ENCODE measurements at regions not wholly inside any gene's neighbourhood (a gene's known extent, or its start where the extent isn't known, plus 50 kb on each side); places are given as distances from the start of the nearest gene placed in this dataset.

DNA sequence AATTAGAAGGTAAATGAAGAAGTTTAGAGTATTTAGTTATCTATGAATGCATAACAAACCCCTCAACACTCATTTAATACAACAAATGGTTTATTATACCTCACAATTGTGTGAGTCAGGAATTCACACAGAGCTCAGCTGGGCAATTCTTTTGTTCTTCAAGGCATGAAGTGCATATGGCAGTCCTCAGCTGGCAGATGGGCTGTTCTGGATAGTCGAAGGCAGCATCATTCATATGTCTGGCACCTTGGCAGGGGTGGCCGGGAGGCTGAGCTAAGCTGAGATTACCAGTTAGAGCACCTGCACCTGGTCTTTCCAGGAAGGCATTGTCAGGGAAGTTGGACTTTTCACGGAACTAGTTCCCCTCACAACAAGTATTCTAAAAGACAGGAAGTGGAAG lies 286.2 kb upstream of the DUSP10 start:
- Histone ChIP-seq H3K27ac (ENCODE audit: low read length) (no peak overlapping the region), H3K4me3 (ENCODE audit: low read length in 2 of 2) (no peak overlapping the region), H3K9ac (ENCODE audit: low read length in 2 of 2) (no peak overlapping the region), H3K27me3 (ENCODE audit: control insufficient read depth in 1 of 2, insufficient read depth in 2 of 2, low read length in 2 of 2) (no peaks in the 10 kb centered on the region), H3K9me3 (ENCODE audit: control insufficient read depth in 2 of 2, low read length in 2 of 2) (no peaks in the 10 kb centered on the region), H3K4me1 (ENCODE audit: control insufficient read depth, insufficient read depth, low read length) (no peaks in the 10 kb centered on the region), H3K36me3 (ENCODE audit: control insufficient read depth in 2 of 2, insufficient read depth in 2 of 2, low read length in 2 of 2) (no peaks in the 10 kb centered on the region)

- Histone ChIP-seq H3K27ac (ENCODE audit: low read length) (no peak overlapping the region), H3K9ac (ENCODE audit: low read length in 2 of 2) (no peak overlapping the region), H3K27me3 (ENCODE audit: control insufficient read depth in 1 of 2, insufficient read depth in 2 of 2, low read length in 2 of 2) (no peaks in the 10 kb centered on the region), H3K9me3 (ENCODE audit: control insufficient read depth in 2 of 2, low read length in 2 of 2) (no peaks in the 10 kb centered on the region), H3K36me3 (ENCODE audit: control insufficient read depth in 2 of 2, insufficient read depth in 2 of 2, low read length in 2 of 2) (no peaks in the 10 kb centered on the region), H3K4me1 (ENCODE audit: control insufficient read depth, insufficient read depth, low read length) (no peaks in the 10 kb centered on the region), H3K4me3 (ENCODE audit: low read length in 2 of 2) (no peak overlapping the region)
These were observed 284.4 kb upstream of the DUSP10 start for GRCh38 chr1:222026280-222026679.

DNA sequence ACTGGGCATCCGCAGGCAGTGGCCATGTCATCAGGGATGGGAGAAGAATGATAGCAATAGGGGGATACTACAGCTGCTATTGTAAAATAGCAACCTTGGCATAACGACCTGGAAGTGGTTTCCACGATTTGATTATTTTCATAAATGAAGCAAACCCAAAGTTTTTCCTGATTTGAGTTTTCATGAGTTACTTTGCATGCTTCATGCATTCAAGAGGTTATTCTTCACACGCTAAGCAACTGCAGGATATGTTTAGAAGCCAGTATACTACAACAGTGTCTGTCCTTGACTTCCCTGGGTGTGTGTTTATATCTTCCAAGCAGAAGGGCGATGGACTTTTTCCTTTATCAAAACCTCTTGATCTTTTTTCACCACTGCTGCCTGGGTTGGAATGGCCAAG lies 281.1 kb upstream of the DUSP10 start:
- H3K27me3 ChIP-seq (ENCODE audit: control insufficient read depth in 1 of 2, insufficient read depth in 2 of 2, low read length in 2 of 2), result no peaks in the 10 kb centered on the region
- H3K9ac ChIP-seq (ENCODE audit: low read length in 2 of 2), result no peak overlapping the region
- no peak overlapping the region for H3K27ac ChIP-seq (ENCODE audit: low read length)
- H3K36me3 ChIP-seq (ENCODE audit: control insufficient read depth in 2 of 2, insufficient read depth in 2 of 2, low read length in 2 of 2), result no peaks in the 10 kb centered on the region
- H3K4me3 ChIP-seq (ENCODE audit: low read length in 2 of 2), result no peak overlapping the region
- no peaks in the 10 kb centered on the region for H3K4me1 ChIP-seq (ENCODE audit: control insufficient read depth, insufficient read depth, low read length)
- H3K9me3 ChIP-seq (ENCODE audit: control insufficient read depth in 2 of 2, low read length in 2 of 2), result no peaks in the 10 kb centered on the region

DNA sequence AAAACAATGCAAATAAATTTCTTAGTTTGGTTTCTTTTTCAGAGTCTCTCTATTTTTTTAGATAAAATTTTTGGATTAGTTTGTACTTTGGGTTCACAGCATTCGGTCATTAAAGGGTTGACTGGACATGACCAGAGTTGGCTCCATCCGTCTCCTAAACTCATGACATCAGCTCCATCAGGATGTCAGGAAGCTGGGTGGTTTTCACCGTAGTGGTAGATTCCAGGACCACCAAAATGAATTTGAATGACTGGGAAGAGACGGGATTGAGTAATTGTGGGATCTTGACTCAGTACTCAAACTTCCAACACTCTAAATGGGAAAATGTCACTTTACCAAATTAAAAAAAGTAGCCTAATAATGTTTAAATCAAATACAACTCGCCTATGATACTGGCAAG lies 279.2 kb upstream of the DUSP10 start:
- H3K4me1 ChIP-seq (ENCODE audit: control insufficient read depth, insufficient read depth, low read length), result no peaks in the 10 kb centered on the region
- H3K9me3 ChIP-seq (ENCODE audit: control insufficient read depth in 2 of 2, low read length in 2 of 2), result no peaks in the 10 kb centered on the region
- no peak overlapping the region for H3K27ac ChIP-seq (ENCODE audit: low read length)
- H3K4me3 ChIP-seq (ENCODE audit: low read length in 2 of 2), result no peak overlapping the region
- no peaks in the 10 kb centered on the region for H3K36me3 ChIP-seq (ENCODE audit: control insufficient read depth in 2 of 2, insufficient read depth in 2 of 2, low read length in 2 of 2)
- no peaks in the 10 kb centered on the region for H3K27me3 ChIP-seq (ENCODE audit: control insufficient read depth in 1 of 2, insufficient read depth in 2 of 2, low read length in 2 of 2)
- no peak overlapping the region for H3K9ac ChIP-seq (ENCODE audit: low read length in 2 of 2)

DNA sequence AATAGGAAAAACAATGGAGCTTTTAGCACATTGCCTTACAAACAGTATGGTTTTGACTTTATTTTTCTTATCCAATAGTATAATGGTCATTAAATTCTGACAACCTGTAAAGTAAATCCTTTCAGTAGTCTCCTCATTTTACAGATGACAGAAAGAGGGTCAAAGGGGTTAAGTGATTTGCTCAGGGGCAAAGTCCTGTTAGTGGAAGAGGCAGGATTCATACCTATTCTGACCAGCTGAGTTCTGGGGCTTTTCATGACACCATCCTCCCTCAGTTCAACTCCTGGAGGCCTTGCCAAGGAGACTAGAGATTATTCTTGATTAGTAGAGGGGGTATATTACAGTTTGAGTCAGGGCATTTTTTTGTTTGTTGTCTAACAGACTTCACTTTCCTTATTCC lies 278.7 kb upstream of the DUSP10 start:
- no peaks in the 10 kb centered on the region for H3K4me1 ChIP-seq (ENCODE audit: control insufficient read depth, insufficient read depth, low read length)
- H3K9me3 ChIP-seq (ENCODE audit: control insufficient read depth in 2 of 2, low read length in 2 of 2), result no peaks in the 10 kb centered on the region
- H3K27ac ChIP-seq (ENCODE audit: low read length), result no peak overlapping the region
- no peak overlapping the region for H3K9ac ChIP-seq (ENCODE audit: low read length in 2 of 2)
- no peak overlapping the region for H3K4me3 ChIP-seq (ENCODE audit: low read length in 2 of 2)
- no peaks in the 10 kb centered on the region for H3K36me3 ChIP-seq (ENCODE audit: control insufficient read depth in 2 of 2, insufficient read depth in 2 of 2, low read length in 2 of 2)
- H3K27me3 ChIP-seq (ENCODE audit: control insufficient read depth in 1 of 2, insufficient read depth in 2 of 2, low read length in 2 of 2), result no peaks in the 10 kb centered on the region

GRCh38 chr1:222019029-222019428 lies 277.1 kb upstream of the DUSP10 start:
- H3K4me1 ChIP-seq (ENCODE audit: control insufficient read depth, insufficient read depth, low read length), result no peaks in the 10 kb centered on the region
- no peak overlapping the region for H3K9ac ChIP-seq (ENCODE audit: low read length in 2 of 2)
- H3K27ac ChIP-seq (ENCODE audit: low read length), result no peak overlapping the region
- no peaks in the 10 kb centered on the region for H3K27me3 ChIP-seq (ENCODE audit: control insufficient read depth in 1 of 2, insufficient read depth in 2 of 2, low read length in 2 of 2)
- no peaks in the 10 kb centered on the region for H3K9me3 ChIP-seq (ENCODE audit: control insufficient read depth in 2 of 2, low read length in 2 of 2)
- H3K36me3 ChIP-seq (ENCODE audit: control insufficient read depth in 2 of 2, insufficient read depth in 2 of 2, low read length in 2 of 2), result no peaks in the 10 kb centered on the region
- H3K4me3 ChIP-seq (ENCODE audit: low read length in 2 of 2), result no peak overlapping the region

DNA sequence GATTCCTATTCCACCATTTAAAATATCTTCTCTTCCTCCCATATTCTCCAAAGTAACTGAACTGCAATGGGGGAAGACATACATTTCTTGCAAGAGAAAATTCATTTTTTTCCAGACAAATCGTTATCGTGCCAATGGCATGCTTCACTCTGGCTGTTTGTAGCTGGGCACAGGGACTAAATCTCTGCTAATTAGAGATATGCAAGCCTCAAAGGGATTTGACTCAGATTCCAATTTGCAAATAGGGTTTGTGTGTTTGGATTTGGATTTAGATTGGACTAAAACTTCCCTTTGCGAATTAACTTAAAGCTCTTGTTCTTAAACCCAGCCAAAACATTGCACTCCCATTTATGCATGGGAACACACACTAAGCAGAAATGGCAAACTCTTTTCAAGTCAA lies 276.2 kb upstream of the DUSP10 start:
- no peak overlapping the region for H3K27ac ChIP-seq (ENCODE audit: low read length)
- no peaks in the 10 kb centered on the region for H3K4me1 ChIP-seq (ENCODE audit: control insufficient read depth, insufficient read depth, low read length)
- no peaks in the 10 kb centered on the region for H3K36me3 ChIP-seq (ENCODE audit: control insufficient read depth in 2 of 2, insufficient read depth in 2 of 2, low read length in 2 of 2)
- no peaks in the 10 kb centered on the region for H3K27me3 ChIP-seq (ENCODE audit: control insufficient read depth in 1 of 2, insufficient read depth in 2 of 2, low read length in 2 of 2)
- no peaks in the 10 kb centered on the region for H3K9me3 ChIP-seq (ENCODE audit: control insufficient read depth in 2 of 2, low read length in 2 of 2)
- H3K9ac ChIP-seq (ENCODE audit: low read length in 2 of 2), result no peak overlapping the region
- no peak overlapping the region for H3K4me3 ChIP-seq (ENCODE audit: low read length in 2 of 2)

DNA sequence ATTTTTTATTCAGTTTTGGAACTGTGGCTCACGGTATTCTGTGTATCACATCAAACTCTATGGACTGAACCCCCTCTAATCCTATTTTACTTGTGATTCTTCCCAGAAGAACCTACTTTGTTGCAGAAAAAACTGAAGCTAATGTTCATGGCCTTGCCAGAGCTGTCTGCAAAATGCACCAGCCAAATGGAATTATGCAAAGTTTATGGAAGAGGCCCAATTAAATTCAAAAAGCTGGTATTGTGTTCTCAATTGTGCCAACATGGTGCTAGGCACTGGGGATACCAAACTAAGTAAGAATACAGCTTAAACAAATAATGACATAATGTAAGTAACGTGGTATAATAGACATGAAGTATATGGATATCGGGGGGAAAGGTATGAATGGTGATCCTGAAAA lies 273.8 kb upstream of the DUSP10 start:
- H3K9ac ChIP-seq (ENCODE audit: low read length in 2 of 2), result no peak overlapping the region
- H3K36me3 ChIP-seq (ENCODE audit: control insufficient read depth in 2 of 2, insufficient read depth in 2 of 2, low read length in 2 of 2), result no peaks in the 10 kb centered on the region
- no peak overlapping the region for H3K27ac ChIP-seq (ENCODE audit: low read length)
- H3K4me1 ChIP-seq (ENCODE audit: control insufficient read depth, insufficient read depth, low read length), result no peaks in the 10 kb centered on the region
- H3K4me3 ChIP-seq (ENCODE audit: low read length in 2 of 2), result no peak overlapping the region
- H3K9me3 ChIP-seq (ENCODE audit: control insufficient read depth in 2 of 2, low read length in 2 of 2), result peaks cover 0 to 2% of the 10 kb centered on the region in 2 donors
- no peaks in the 10 kb centered on the region for H3K27me3 ChIP-seq (ENCODE audit: control insufficient read depth in 1 of 2, insufficient read depth in 2 of 2, low read length in 2 of 2)

- H3K27me3 ChIP-seq (ENCODE audit: control insufficient read depth in 1 of 2, insufficient read depth in 2 of 2, low read length in 2 of 2), result no peaks in the 10 kb centered on the region
- no peak overlapping the region for H3K4me3 ChIP-seq (ENCODE audit: low read length in 2 of 2)
- H3K9ac ChIP-seq (ENCODE audit: low read length in 2 of 2), result no peak overlapping the region
- no peak overlapping the region for H3K27ac ChIP-seq (ENCODE audit: low read length)
- no peaks in the 10 kb centered on the region for H3K4me1 ChIP-seq (ENCODE audit: control insufficient read depth, insufficient read depth, low read length)
- H3K9me3 ChIP-seq (ENCODE audit: control insufficient read depth in 2 of 2, low read length in 2 of 2), result peaks cover 0 to 2% of the 10 kb centered on the region in 2 donors
- H3K36me3 ChIP-seq (ENCODE audit: control insufficient read depth in 2 of 2, insufficient read depth in 2 of 2, low read length in 2 of 2), result no peaks in the 10 kb centered on the region
These were observed 272.1 kb upstream of the DUSP10 start for GRCh38 chr1:222014001-222014400.

DNA sequence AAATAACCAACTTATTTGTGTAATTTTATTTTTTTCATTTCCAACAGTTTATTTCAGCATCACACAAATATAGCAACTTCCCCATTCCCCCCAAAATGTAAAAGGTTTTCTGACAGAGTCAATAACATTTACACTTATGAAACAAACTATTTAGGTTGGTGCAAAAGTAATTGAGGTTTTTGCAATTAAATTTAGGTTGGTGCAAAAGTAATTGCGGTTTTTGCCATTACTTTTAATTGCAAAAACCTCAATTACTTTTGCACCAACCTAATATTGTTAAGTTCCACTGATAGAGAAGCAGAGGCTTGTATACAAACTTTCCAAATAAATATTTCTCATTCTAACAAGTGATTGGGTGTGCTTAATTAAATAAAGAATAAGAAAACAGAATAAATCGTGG lies 270.9 kb upstream of the DUSP10 start:
- Histone ChIP-seq H3K4me1 (ENCODE audit: control insufficient read depth, insufficient read depth, low read length) (no peaks in the 10 kb centered on the region), H3K4me3 (ENCODE audit: low read length in 2 of 2) (no peak overlapping the region), H3K36me3 (ENCODE audit: control insufficient read depth in 2 of 2, insufficient read depth in 2 of 2, low read length in 2 of 2) (no peaks in the 10 kb centered on the region), H3K27ac (ENCODE audit: low read length) (no peak overlapping the region), H3K9ac (ENCODE audit: low read length in 2 of 2) (no peak overlapping the region), H3K27me3 (ENCODE audit: control insufficient read depth in 1 of 2, insufficient read depth in 2 of 2, low read length in 2 of 2) (no peaks in the 10 kb centered on the region), H3K9me3 (ENCODE audit: control insufficient read depth in 2 of 2, low read length in 2 of 2) (peaks cover 0 to 2% of the 10 kb centered on the region in 2 donors)

- no peak overlapping the region for H3K4me3 ChIP-seq (ENCODE audit: low read length in 2 of 2)
- no peaks in the 10 kb centered on the region for H3K4me1 ChIP-seq (ENCODE audit: control insufficient read depth, insufficient read depth, low read length)
- H3K9ac ChIP-seq (ENCODE audit: low read length in 2 of 2), result no peak overlapping the region
- no peaks in the 10 kb centered on the region for H3K36me3 ChIP-seq (ENCODE audit: control insufficient read depth in 2 of 2, insufficient read depth in 2 of 2, low read length in 2 of 2)
- no peak overlapping the region for H3K27ac ChIP-seq (ENCODE audit: low read length)
- no peaks in the 10 kb centered on the region for H3K27me3 ChIP-seq (ENCODE audit: control insufficient read depth in 1 of 2, insufficient read depth in 2 of 2, low read length in 2 of 2)
- peaks cover 0 to 2% of the 10 kb centered on the region in 2 donors for H3K9me3 ChIP-seq (ENCODE audit: control insufficient read depth in 2 of 2, low read length in 2 of 2)
These were observed 268.4 kb upstream of the DUSP10 start for GRCh38 chr1:222010306-222010705.

Measured in stomach smooth muscle (tissue), 2 donors.